Right kidney (tissue), 1 donor: ENCODE measurements at regions not wholly inside any gene's neighbourhood (a gene's known extent, or its start where the extent isn't known, plus 50 kb on each side); places are given as distances from the start of the nearest gene placed in this dataset.

Experiments
- DNase-seq: peaks from one replicate; pipeline ENCODE4 v3.0.0-alpha.2; 2016

- no peak for DNase-seq
These were observed 95.7 kb downstream of the VAPA start for GRCh38 chr18:10009321-10010144.

GRCh38 chr18:10010611-10011015 is 96.8 kb downstream of the VAPA start:
- no peak for DNase-seq

- no peak for DNase-seq
These were observed 97.2 kb downstream of the VAPA start for GRCh38 chr18:10011061-10011460.

- DNase-seq = no peak
These were observed 97.9 kb downstream of the VAPA start for GRCh38 chr18:10011751-10012150.

GRCh38 chr18:10012526-10012925 is 98.7 kb downstream of the VAPA start:
- no peak for DNase-seq

GRCh38 chr18:10013621-10014543 is 100.1 kb downstream of the VAPA start:
- DNase-seq = no peak

- DNase-seq = no peak
These were observed 101.5 kb downstream of the VAPA start for GRCh38 chr18:10015288-10015701.

- no peak for DNase-seq
These were observed 102.4 kb downstream of the VAPA start for GRCh38 chr18:10015941-10016819.

- no peak for DNase-seq
These were observed 103.2 kb downstream of the VAPA start for GRCh38 chr18:10017043-10017442.

GRCh38 chr18:10018289-10018688 is 104.5 kb downstream of the VAPA start:
- DNase-seq = no peak

GRCh38 chr18:10020171-10020570 is 106.4 kb downstream of the VAPA start:
- DNase-seq = no peak

GRCh38 chr18:10022365-10022764 is 108.5 kb downstream of the VAPA start:
- DNase-seq = no peak

- no peak for DNase-seq
These were observed 110.2 kb downstream of the VAPA start for GRCh38 chr18:10023853-10024570.

- no peak for DNase-seq
These were observed 112.2 kb downstream of the VAPA start for GRCh38 chr18:10025711-10026670.

- no peak for DNase-seq
These were observed 113.2 kb downstream of the VAPA start for GRCh38 chr18:10027031-10027430.

- DNase-seq = no peak
These were observed 113.6 kb downstream of the VAPA start for GRCh38 chr18:10027461-10027860.

GRCh38 chr18:10029711-10030110 is 115.9 kb downstream of the VAPA start:
- DNase-seq = no peak

- DNase-seq = no peak
These were observed 117.2 kb downstream of the VAPA start for GRCh38 chr18:10030816-10031541.

- peak; percentile 91 for DNase-seq
These were observed 118.7 kb downstream of the VAPA start for GRCh38 chr18:10032331-10033015.
